Thyroid gland (tissue), 4 donors: ENCODE measurements at regions not wholly inside any gene's neighbourhood (a gene's known extent, or its start where the extent isn't known, plus 50 kb on each side); places are given as distances from the start of the nearest gene placed in this dataset.

Experiments used
- CTCF ChIP-seq, 6 experiments: fragments of 200-600 bp in 3 of 6; fragments of 450-650 bp in 3 of 6; sonication (generic) in 3 of 6; IDR thresholded peaks; one replicate each; pipeline ENCODE4 v1.5.1; 2016 to 2019; ENCODE audit warnings: antibody characterized with exemption in 6 of 6, mild to moderate bottlenecking in 2 of 6, inconsistent platforms in 1 of 6, moderate library complexity in 1 of 6
- POLR2A ChIP-seq, 2 donors: fragments of 450-650 bp; IDR thresholded peaks; one replicate each; pipeline ENCODE4 v1.6.1; 2017; ENCODE audit warnings: antibody characterized with exemption in 2 of 2, mild to moderate bottlenecking in 2 of 2, moderate library complexity in 1 of 2

- TF ChIP-seq CTCF (IDR thresholded peaks at IDR 0.05) (no peak), POLR2A (IDR thresholded peaks at IDR 0.05) (no peak)
These were observed 127.4 kb upstream of the DEPDC1 start for GRCh38 chr1:68624233-68624632.
